Gastroesophageal sphincter (tissue), 4 donors: ENCODE measurements at regions not wholly inside any gene's neighbourhood (a gene's known extent, or its start where the extent isn't known, plus 50 kb on each side); places are given as distances from the start of the nearest gene placed in this dataset.

Source experiments
- ATAC-seq: fragments of 150-250 bp; one replicate; pipeline ENCODE4 v1.9.1; 2016; ENCODE audit warnings: mild to moderate bottlenecking, moderate library complexity
- H3K27ac ChIP-seq, 4 donors: fragments of 200-600 bp; sonication (generic) in 3 of 4; 1 replicate in 3 of 4; 2 replicates in 1 of 4; pipeline ENCODE4 v1.5.1; 2016 to 2019
- H3K27me3 ChIP-seq: fragments of 200-600 bp; sonication (generic); one replicate; pipeline ENCODE4 v1.5.1; 2019
- H3K36me3 ChIP-seq, 2 donors: fragments of 200-600 bp; sonication (generic); one replicate each; pipeline ENCODE4 v1.5.1; 2019; ENCODE audit warnings: control low read depth in 1 of 2
- H3K4me1 ChIP-seq, 3 donors: fragments of 200-600 bp; sonication (generic); 1 replicate in 2 of 3; 2 replicates in 1 of 3; pipeline ENCODE4 v1.5.1; 2016 to 2019; ENCODE audit warnings: control low read depth in 2 of 3
- H3K4me3 ChIP-seq, 2 donors: fragments of 200-600 bp; sonication (generic); one replicate each; pipeline ENCODE4 v1.5.1; 2019; ENCODE audit warnings: mild to moderate bottlenecking in 1 of 2, moderate library complexity in 1 of 2
- H3K9me3 ChIP-seq, 3 donors: fragments of 200-600 bp; sonication (generic); one replicate each; pipeline ENCODE4 v1.5.1; 2017 to 2019; ENCODE audit warnings: control low read depth in 2 of 3
- CTCF ChIP-seq, 4 experiments: fragments of 200-600 bp in 2 of 4; fragments of 450-650 bp in 2 of 4; sonication (generic) in 1 of 4; IDR thresholded peaks; one replicate each; pipeline ENCODE4 v1.5.1; 2017 to 2019; ENCODE audit warnings: antibody characterized with exemption in 4 of 4, mild to moderate bottlenecking in 2 of 4, moderate library complexity in 2 of 4
- EP300 ChIP-seq: sonication (generic); formaldehyde crosslinking; IDR thresholded peaks from one replicate; pipeline ENCODE4 v1.6.1; 2017; ENCODE audit warnings: antibody characterized with exemption, mild to moderate bottlenecking
- POLR2A ChIP-seq, 2 donors: fragments of 450-650 bp; IDR thresholded peaks; one replicate each; pipeline ENCODE4 v1.6.1; 2017; ENCODE audit warnings: antibody characterized with exemption in 2 of 2, mild to moderate bottlenecking in 2 of 2, moderate library complexity in 1 of 2
- POLR2AphosphoS5 ChIP-seq: sonication (generic); formaldehyde crosslinking; IDR thresholded peaks from one replicate; pipeline ENCODE4 v1.6.1; 2017; ENCODE audit warnings: antibody characterized with exemption
- WGBS, 2 donors: methylation state at CpG; one replicate each; pipeline ENCODE4 v1.1.5; 2018; ENCODE audit warnings: low coverage in 1 of 2; 5-methylcytosine and 5-hydroxymethylcytosine counted together

GRCh38 chr18:78677483-78678317 is 301.9 kb upstream of the SALL3 start:
- H3K9me3 ChIP-seq: no peaks in the 10 kb centered on the region
- ATAC-seq: no peak
- H3K27me3 ChIP-seq: peaks cover 5% of the 10 kb centered on the region
- no peaks in the 10 kb centered on the region for H3K36me3 ChIP-seq
- no peaks in the 10 kb centered on the region for H3K4me1 ChIP-seq
- WGBS, 2 donors: 80 to 93% methylated on average over 5 to 12 of the region's 25 CpGs
- TF ChIP-seq EP300: no peak
- no peak for TF ChIP-seq POLR2A (IDR thresholded peaks at IDR 0.05)
- TF ChIP-seq CTCF (IDR thresholded peaks at IDR 0.05): no peak
- TF ChIP-seq POLR2AphosphoS5: no peak
- no peak overlapping the region for H3K4me3 ChIP-seq
- no peak overlapping the region for H3K27ac ChIP-seq

DNA sequence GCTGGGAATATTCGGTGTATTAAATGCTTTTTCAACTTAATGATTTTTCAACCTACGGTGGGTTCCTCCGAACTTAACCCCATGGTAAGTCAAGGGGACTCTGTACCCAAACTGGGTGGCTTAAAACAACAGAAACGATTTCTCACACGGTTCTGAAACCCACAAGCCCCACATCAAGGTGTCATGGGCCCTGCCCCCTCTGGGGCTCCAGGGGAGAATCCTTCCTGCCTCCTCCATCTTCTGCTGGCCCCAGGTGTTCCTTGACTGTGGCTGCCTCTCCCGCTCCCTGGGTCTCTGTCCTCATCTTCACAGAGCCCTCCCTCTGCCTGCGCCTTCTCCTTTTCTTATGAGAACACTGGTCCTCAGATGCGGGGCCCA is 301.3 kb upstream of the SALL3 start:
- TF ChIP-seq EP300 (no peak), POLR2AphosphoS5 (no peak), POLR2A (IDR thresholded peaks at IDR 0.05) (no peak), CTCF (IDR thresholded peaks at IDR 0.05) (no peak)
- Histone ChIP-seq H3K36me3 (no peaks in the 10 kb centered on the region), H3K27ac (no peak overlapping the region), H3K27me3 (peaks cover 8% of the 10 kb centered on the region), H3K4me3 (no peak overlapping the region), H3K4me1 (no peaks in the 10 kb centered on the region), H3K9me3 (no peaks in the 10 kb centered on the region)
- ATAC-seq: no peak
- WGBS, 2 donors: 76 to 79% methylated on average over 7 to 8 of the region's 8 CpGs

- no peaks in the 10 kb centered on the region for H3K9me3 ChIP-seq
- no peak for ATAC-seq
- no peaks in the 10 kb centered on the region for H3K36me3 ChIP-seq
- WGBS, 2 donors: 39 to 54% methylated on average over 2 to 7 of the region's 9 CpGs
- peaks cover 14% of the 10 kb centered on the region for H3K27me3 ChIP-seq
- no peak overlapping the region for H3K27ac ChIP-seq
- H3K4me3 ChIP-seq: no peak overlapping the region
- no peak for TF ChIP-seq POLR2A (IDR thresholded peaks at IDR 0.05)
- no peak for TF ChIP-seq POLR2AphosphoS5
- H3K4me1 ChIP-seq: no peaks in the 10 kb centered on the region
These were observed 300.6 kb upstream of the SALL3 start for GRCh38 chr18:78679031-78679430.

- 76 to 79% methylated on average over 11 to 17 of the region's 17 CpGs for WGBS, 2 donors
- Histone ChIP-seq H3K27me3 (peaks cover 9% of the 10 kb centered on the region), H3K9me3 (no peaks in the 10 kb centered on the region), H3K36me3 (no peaks in the 10 kb centered on the region), H3K4me3 (no peak overlapping the region), H3K4me1 (no peaks in the 10 kb centered on the region), H3K27ac (no peak overlapping the region)
- no peak for ATAC-seq
- TF ChIP-seq POLR2AphosphoS5: no peak
- TF ChIP-seq CTCF (IDR thresholded peaks at IDR 0.05): no peak
- no peak for TF ChIP-seq POLR2A (IDR thresholded peaks at IDR 0.05)
- TF ChIP-seq EP300: no peak
These were observed 299.9 kb upstream of the SALL3 start for GRCh38 chr18:78679613-78680260.

DNA sequence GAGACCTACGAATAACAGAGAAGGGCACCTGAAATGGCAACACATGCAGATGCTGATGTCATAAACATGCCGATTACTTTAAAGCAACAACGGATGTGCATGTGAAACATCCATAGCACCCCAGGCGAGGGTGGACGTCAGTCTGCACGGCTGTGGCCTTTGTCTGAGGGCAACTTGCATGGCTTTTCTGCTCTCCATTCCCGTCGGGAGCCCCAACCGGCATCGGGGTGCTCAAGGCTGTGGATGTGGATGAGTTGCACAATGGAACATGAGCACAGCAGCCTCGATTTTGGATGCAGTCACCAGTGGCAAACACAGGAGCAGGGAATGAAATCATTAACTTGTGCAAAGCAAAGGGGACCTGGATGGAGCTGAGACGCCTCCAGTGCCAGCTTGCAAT is 298.2 kb upstream of the SALL3 start:
- WGBS, 2 donors: 73 to 93% methylated on average over 6 to 7 of the region's 12 CpGs

More for the DNA sequence above, 298.2 kb upstream of the SALL3 start:
- Histone ChIP-seq H3K4me3 (no peak overlapping the region), H3K36me3 (no peaks in the 10 kb centered on the region), H3K4me1 (no peaks in the 10 kb centered on the region), H3K9me3 (no peaks in the 10 kb centered on the region), H3K27me3 (peaks cover 9% of the 10 kb centered on the region), H3K27ac (no peak overlapping the region)
- ATAC-seq: no peak
- TF ChIP-seq EP300: no peak
- no peak for TF ChIP-seq POLR2AphosphoS5
- TF ChIP-seq CTCF (IDR thresholded peaks at IDR 0.05): no peak
- no peak for TF ChIP-seq POLR2A (IDR thresholded peaks at IDR 0.05)
